H9 (cell line): ENCODE measurements at regions not wholly inside any gene's neighbourhood (a gene's known extent, or its start where the extent isn't known, plus 50 kb on each side); places are given as distances from the start of the nearest gene placed in this dataset.

Experiments used
- DNase-seq: peaks from one replicate; pipeline ENCODE4 v3.0.0-alpha.2; 2017
- H2AFZ ChIP-seq: one replicate; pipeline ENCODE4 v1.6.1; 2013; ENCODE audit warnings: mild to moderate bottlenecking, low read length, control low read depth, moderate library complexity
- H2AK5ac ChIP-seq: 2 replicates; pipeline ENCODE4 v1.6.1; 2013; ENCODE audit warnings: low read length, control low read depth, mixed read lengths; ENCODE audit not compliant: insufficient read length
- H2BK120ac ChIP-seq: one replicate; pipeline ENCODE4 v1.6.1; 2013; ENCODE audit warnings: low read depth, mild to moderate bottlenecking, low read length, control low read depth, inconsistent platforms; ENCODE audit not compliant: poor library complexity, severe bottlenecking
- H2BK12ac ChIP-seq: 2 replicates; pipeline ENCODE4 v1.6.1; 2013; ENCODE audit warnings: low read length, control low read depth, mixed read lengths, low read depth; ENCODE audit not compliant: insufficient read length
- H2BK15ac ChIP-seq: 2 replicates; pipeline ENCODE4 v1.6.1; 2013; ENCODE audit warnings: low read depth, low read length, control low read depth
- H2BK20ac ChIP-seq: one replicate; pipeline ENCODE4 v1.6.1; 2013; ENCODE audit warnings: low read depth, mild to moderate bottlenecking, low read length, control low read depth, inconsistent platforms; ENCODE audit not compliant: poor library complexity, severe bottlenecking
- H2BK5ac ChIP-seq: 2 replicates; pipeline ENCODE4 v1.6.1; 2013; ENCODE audit warnings: low read length, control low read depth, mixed read lengths; ENCODE audit not compliant: insufficient read length
- H3K14ac ChIP-seq: 2 replicates; pipeline ENCODE4 v1.6.1; 2013; ENCODE audit warnings: low read length, control low read depth; ENCODE audit not compliant: insufficient read depth
- H3K18ac ChIP-seq: 2 replicates; pipeline ENCODE4 v1.6.1; 2013; ENCODE audit warnings: low read depth, mild to moderate bottlenecking, mixed read lengths, low read length, control low read depth; ENCODE audit not compliant: insufficient read length
- H3K23ac ChIP-seq: 2 replicates; pipeline ENCODE4 v1.6.1; 2013; ENCODE audit warnings: low read length, control low read depth, mixed read lengths, low read depth; ENCODE audit not compliant: insufficient read length
- H3K23me2 ChIP-seq: 2 replicates; pipeline ENCODE4 v1.6.1; 2013; ENCODE audit warnings: low read depth, mild to moderate bottlenecking, mixed read lengths, low read length, control low read depth; ENCODE audit not compliant: insufficient read length, poor library complexity, severe bottlenecking
- H3K27ac ChIP-seq: 2 replicates; pipeline ENCODE4 v1.5.1; 2013; ENCODE audit warnings: low read length, control low read depth, mixed read lengths, low read depth; ENCODE audit not compliant: insufficient read length
- H3K27me3 ChIP-seq: 2 replicates; pipeline ENCODE4 v1.6.1; 2013; ENCODE audit warnings: low read length, control low read depth, inconsistent platforms; ENCODE audit not compliant: insufficient read depth
- H3K4ac ChIP-seq: 2 replicates; pipeline ENCODE4 v1.6.1; 2013; ENCODE audit warnings: low read depth, mild to moderate bottlenecking, control low read depth, inconsistent platforms, low read length, moderate library complexity
- H3K4me1 ChIP-seq: 2 replicates; pipeline ENCODE4 v1.6.1; 2013; ENCODE audit warnings: low read length, control low read depth, inconsistent platforms; ENCODE audit not compliant: insufficient read depth
- H3K4me2 ChIP-seq: 2 replicates; pipeline ENCODE4 v1.6.1; 2013; ENCODE audit warnings: low read length, control low read depth, mixed read lengths; ENCODE audit not compliant: insufficient read length, insufficient read depth
- H3K56ac ChIP-seq: 2 replicates; pipeline ENCODE4 v1.6.1; 2013; ENCODE audit warnings: low read depth, mild to moderate bottlenecking, mixed read lengths, low read length, control low read depth; ENCODE audit not compliant: insufficient read length
- H3K79me1 ChIP-seq: 2 replicates; pipeline ENCODE4 v1.6.1; 2013; ENCODE audit warnings: low read depth, mild to moderate bottlenecking, moderate library complexity, low read length, control low read depth, inconsistent platforms; ENCODE audit not compliant: insufficient read depth, poor library complexity, severe bottlenecking
- H3K79me2 ChIP-seq: 2 replicates; pipeline ENCODE4 v1.6.1; 2013; ENCODE audit warnings: low read length, control low read depth, inconsistent platforms; ENCODE audit not compliant: insufficient read depth
- H3K9ac ChIP-seq: 2 replicates; pipeline ENCODE4 v1.6.1; 2013; ENCODE audit warnings: low read length, control low read depth, mixed read lengths; ENCODE audit not compliant: insufficient read length; ENCODE audit errors: extremely low read depth
- H3K9me3 ChIP-seq: one replicate; pipeline ENCODE4 v1.6.1; 2013; ENCODE audit warnings: low read depth, low read length, inconsistent platforms; ENCODE audit not compliant: control insufficient read depth
- H3T11ph ChIP-seq: one replicate; pipeline ENCODE4 v1.6.1; 2013; ENCODE audit warnings: mild to moderate bottlenecking, low read length, control low read depth, inconsistent platforms
- H4K20me1 ChIP-seq: one replicate; pipeline ENCODE4 v1.6.1; 2013; ENCODE audit not compliant: control insufficient read depth, insufficient read length, insufficient read depth
- H4K5ac ChIP-seq: 2 replicates; pipeline ENCODE4 v1.6.1; 2013; ENCODE audit warnings: low read depth, mild to moderate bottlenecking, mixed read lengths, low read length, control low read depth; ENCODE audit not compliant: insufficient read length
- H4K8ac ChIP-seq: replicated peaks from 2 replicates; pipeline ENCODE4 v1.6.1; 2013; ENCODE audit warnings: low read length, control low read depth, mixed read lengths, low read depth; ENCODE audit not compliant: insufficient read length
- H4K91ac ChIP-seq: 2 replicates; pipeline ENCODE4 v1.6.1; 2013; ENCODE audit warnings: low read depth, mild to moderate bottlenecking, moderate library complexity, mixed read lengths, low read length, control low read depth; ENCODE audit not compliant: insufficient read length
- H3K27ac Mint-ChIP-seq, 3 experiments: 2 replicates in 2 of 3; 3 replicates in 1 of 3; pipeline ENCODE4 v1.8.0; 2020 to 2021; ENCODE audit warnings: mixed read lengths in 3 of 3, mild to moderate bottlenecking in 1 of 3, moderate library complexity in 1 of 3
- H3K27me3 Mint-ChIP-seq: 2 replicates; pipeline ENCODE4 v1.8.0; 2021; ENCODE audit warnings: low read depth, mild to moderate bottlenecking, moderate library complexity, mixed read lengths
- H3K36me3 Mint-ChIP-seq, 3 experiments: 2 replicates in 2 of 3; 3 replicates in 1 of 3; pipeline ENCODE4 v1.8.0; 2020 to 2021; ENCODE audit warnings: low read depth in 3 of 3, mixed read lengths in 3 of 3; ENCODE audit not compliant: insufficient read depth in 1 of 3
- H3K4me1 Mint-ChIP-seq, 2 experiments: 2 replicates each; pipeline ENCODE4 v1.8.0; 2020; ENCODE audit warnings: mixed read lengths in 2 of 2
- H3K4me3 Mint-ChIP-seq, 2 experiments: 2 replicates in 1 of 2; 3 replicates in 1 of 2; pipeline ENCODE4 v1.8.0; 2020 to 2021; ENCODE audit warnings: mild to moderate bottlenecking in 2 of 2, mixed read lengths in 2 of 2, moderate library complexity in 1 of 2
- H3K9me3 Mint-ChIP-seq, 2 experiments: 2 replicates in 1 of 2; 3 replicates in 1 of 2; pipeline ENCODE4 v1.8.0; 2020; ENCODE audit warnings: mild to moderate bottlenecking in 2 of 2, mixed read lengths in 2 of 2, moderate library complexity in 1 of 2
- CTCF ChIP-seq: fragments of 200-600 bp; sonication (generic); conservative IDR thresholded peaks from 3 replicates; pipeline ENCODE4 v1.8.0; 2021; ENCODE audit warnings: antibody characterized with exemption, mild to moderate bottlenecking
- WGBS: extraction: QIAGEN DNeasy Blood & Tissue Kit; methylation state at CpG from one replicate; pipeline ENCODE4 v1.1.7; 2013; ENCODE audit warnings: missing lambda C conversion rate, low lambda C conversion rate, mixed read lengths; ENCODE audit not compliant: insufficient read length; ENCODE audit errors: extremely low coverage; 5-methylcytosine and 5-hydroxymethylcytosine counted together

- no peak overlapping the region for H3K23ac ChIP-seq
- H3K56ac ChIP-seq: no peak overlapping the region
- no peak overlapping the region for H2AK5ac ChIP-seq
- H4K8ac ChIP-seq: no peak overlapping the region
- H3K14ac ChIP-seq: no peak overlapping the region
- no peak overlapping the region for H2BK12ac ChIP-seq
- no peaks in the 10 kb centered on the region for H3K79me2 ChIP-seq
- H2BK20ac ChIP-seq: no peak overlapping the region
- Mint-ChIP-seq H3K27ac (no peak overlapping the region), H3K36me3 (no peaks in the 10 kb centered on the region), H3K9me3 (no peaks in the 10 kb centered on the region), H3K4me1 (no peaks in the 10 kb centered on the region), H3K27me3 (no peaks in the 10 kb centered on the region), H3K4me3 (no peak overlapping the region)
- H3K27me3 ChIP-seq: no peaks in the 10 kb centered on the region
- no peak for TF ChIP-seq CTCF
- no CpG with 5 or more reads among the region's 3 CpGs for WGBS
- no peak overlapping the region for H3T11ph ChIP-seq
- no peak overlapping the region for H2BK120ac ChIP-seq
- no peak overlapping the region for H2BK5ac ChIP-seq
- H2BK15ac ChIP-seq: no peak overlapping the region
- no peak overlapping the region for H3K18ac ChIP-seq
- no peak overlapping the region for H2AFZ ChIP-seq
- DNase-seq: no peak
- no peak overlapping the region for H3K4me2 ChIP-seq
- peaks cover 2% of the 10 kb centered on the region for H3K23me2 ChIP-seq
- no peak overlapping the region for H3K9ac ChIP-seq
- no peak overlapping the region for H4K91ac ChIP-seq
- H3K9me3 ChIP-seq: no peaks in the 10 kb centered on the region
- H3K4me1 ChIP-seq: 0 out of 2 replicates have a peak, but pooled peaks cover 2% of the 10 kb centered on the region
- H3K79me1 ChIP-seq: no peaks in the 10 kb centered on the region
- H3K27ac ChIP-seq: no peak overlapping the region
- H4K5ac ChIP-seq: no peak overlapping the region
- H4K20me1 ChIP-seq: no peaks in the 10 kb centered on the region
- no peak overlapping the region for H3K4ac ChIP-seq
These were observed 84.6 kb upstream of the NAMPT start for GRCh38 chr7:106369352-106369751.
